Fibroblast of skin of scalp (primary cell): ENCODE measurements at regions not wholly inside any gene's neighbourhood (a gene's known extent, or its start where the extent isn't known, plus 50 kb on each side); places are given as distances from the start of the nearest gene placed in this dataset.
"Not testable (repeated sequence)": the region's sequence is repeated elsewhere in the genome, so short reads cannot be mapped to it uniquely, and the experiment has no call there.

Experiments
- DNase-seq: peaks from one replicate; pipeline ENCODE4 v3.0.0-alpha.2; 2013

GRCh38 chr16:60100371-60100770 is 1366.3 kb upstream of the GOT2 start:
- no peak for DNase-seq

- no peak for DNase-seq
Observed at GRCh38 chr16:60091529-60091928, 1357.4 kb upstream of the GOT2 start.

DNA sequence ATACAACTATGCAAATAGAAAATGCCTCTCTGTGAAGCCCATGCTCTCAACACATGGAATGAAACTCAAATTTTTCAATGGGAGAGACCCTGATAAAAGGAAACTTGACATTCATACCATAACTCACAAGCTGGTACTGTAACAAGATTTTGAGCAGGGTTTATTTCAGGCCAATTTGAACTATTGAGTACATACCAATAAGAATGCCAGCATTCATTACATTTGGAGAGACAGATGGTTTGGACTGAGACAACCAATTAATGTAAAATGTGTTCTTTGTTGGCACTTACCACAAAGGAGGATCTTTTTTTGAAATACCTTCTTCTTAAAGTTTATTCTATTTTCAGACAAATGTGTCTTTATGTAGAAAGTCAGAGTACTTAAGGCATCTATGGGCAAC is 1357.0 kb upstream of the GOT2 start:
- no peak for DNase-seq

GRCh38 chr16:60087530-60087929 is 1353.4 kb upstream of the GOT2 start:
- no peak for DNase-seq

GRCh38 chr16:60078819-60079218 is 1344.7 kb upstream of the GOT2 start:
- DNase-seq, result not testable (repeated sequence)

GRCh38 chr16:60077861-60078260 is 1343.7 kb upstream of the GOT2 start:
- DNase-seq, result no peak

- no peak for DNase-seq
Observed at GRCh38 chr16:60074378-60074777, 1340.3 kb upstream of the GOT2 start.

DNA sequence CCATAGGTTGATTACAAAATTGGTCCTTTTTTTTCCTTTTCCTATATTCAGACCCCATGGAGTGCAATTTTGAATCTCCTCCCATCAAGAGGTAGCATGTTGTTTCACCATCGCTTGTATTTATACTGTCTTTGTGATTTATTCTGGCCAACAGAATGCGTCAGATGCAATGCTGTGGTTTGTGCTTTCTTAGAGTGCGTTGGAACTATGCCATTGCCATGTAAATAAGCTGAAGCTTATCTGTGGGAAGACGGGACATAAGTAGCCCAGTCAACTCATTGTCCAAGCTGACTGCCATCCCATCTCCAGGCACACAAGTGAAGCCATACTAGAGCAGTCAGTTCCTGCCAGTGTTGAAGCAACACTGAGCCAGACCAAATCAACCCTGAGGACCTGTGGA is 1339.3 kb upstream of the GOT2 start:
- DNase-seq, result no peak

DNA sequence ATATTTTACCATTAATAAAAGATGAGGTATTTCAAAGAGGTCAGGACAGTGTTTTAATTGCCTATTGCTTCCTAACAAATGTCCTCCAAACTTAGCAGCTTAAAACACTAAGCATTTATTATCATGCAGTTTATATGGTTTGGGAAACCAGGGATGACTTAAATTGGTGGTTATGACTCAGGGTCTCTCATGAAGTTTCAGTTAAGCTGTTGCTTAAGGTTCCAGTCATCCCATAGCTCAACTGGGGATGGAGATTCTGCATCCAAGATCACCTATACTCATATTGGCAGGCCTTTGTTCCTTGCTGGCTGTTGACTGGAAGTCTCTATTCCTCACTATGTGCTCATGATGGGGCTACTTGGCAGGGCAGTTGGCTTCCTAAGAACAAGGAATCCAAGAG is 1329.9 kb upstream of the GOT2 start:
- DNase-seq, result no peak

GRCh38 chr16:60061396-60061795 is 1327.3 kb upstream of the GOT2 start:
- no peak for DNase-seq

GRCh38 chr16:60060731-60061130 is 1326.6 kb upstream of the GOT2 start:
- no peak for DNase-seq

- DNase-seq, result no peak
Observed at GRCh38 chr16:60059141-60059540, 1325.0 kb upstream of the GOT2 start.

DNA sequence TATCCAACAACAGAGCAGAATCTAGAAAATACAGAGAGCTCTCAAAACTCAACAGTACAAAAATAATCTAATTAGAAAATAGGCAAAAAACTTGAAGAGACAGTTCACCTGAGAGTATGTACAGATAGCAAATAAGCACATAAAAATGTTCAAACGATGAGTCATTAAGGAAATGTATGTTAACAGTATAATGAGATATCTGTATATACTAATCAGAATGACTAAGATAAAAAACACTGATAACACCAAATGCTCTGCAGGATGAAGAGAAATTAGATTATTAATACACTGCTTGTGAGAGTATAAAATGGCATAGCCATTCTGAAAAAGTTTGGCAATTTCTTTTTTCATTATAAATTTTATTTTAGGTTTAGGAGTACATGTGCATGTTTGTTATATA is 1307.6 kb upstream of the GOT2 start:
- DNase-seq, result no peak

- peak; percentile 30 for DNase-seq
Observed at GRCh38 chr16:60031740-60032139, 1297.6 kb upstream of the GOT2 start.

- no peak for DNase-seq
Observed at GRCh38 chr16:60027351-60027750, 1293.2 kb upstream of the GOT2 start.

DNA sequence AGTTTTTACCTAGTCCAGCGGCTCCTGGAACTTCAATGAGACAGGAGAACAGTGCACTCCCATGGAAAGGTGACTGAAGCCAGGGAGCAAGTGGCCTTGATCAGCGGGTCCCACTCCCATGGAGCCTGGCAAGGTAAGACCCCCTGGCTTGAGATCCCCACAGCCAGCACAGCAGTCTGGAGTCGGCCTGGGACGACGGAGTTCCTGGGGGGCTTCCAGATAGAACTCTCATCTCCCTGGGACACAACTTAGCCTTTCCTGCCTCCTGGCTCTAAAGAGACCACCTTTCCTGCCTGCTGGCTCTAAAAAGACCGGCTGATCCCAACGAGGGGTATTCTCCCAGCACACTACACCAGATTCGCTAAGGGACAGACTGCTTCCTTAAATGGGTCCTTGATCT is 1279.0 kb upstream of the GOT2 start:
- DNase-seq, result no peak

- no peak for DNase-seq
Observed at GRCh38 chr16:60001523-60001922, 1267.4 kb upstream of the GOT2 start.

- no peak for DNase-seq
Observed at GRCh38 chr16:59997706-59998105, 1263.6 kb upstream of the GOT2 start.

- DNase-seq, result no peak
Observed at GRCh38 chr16:59993101-59993500, 1259.0 kb upstream of the GOT2 start.

DNA sequence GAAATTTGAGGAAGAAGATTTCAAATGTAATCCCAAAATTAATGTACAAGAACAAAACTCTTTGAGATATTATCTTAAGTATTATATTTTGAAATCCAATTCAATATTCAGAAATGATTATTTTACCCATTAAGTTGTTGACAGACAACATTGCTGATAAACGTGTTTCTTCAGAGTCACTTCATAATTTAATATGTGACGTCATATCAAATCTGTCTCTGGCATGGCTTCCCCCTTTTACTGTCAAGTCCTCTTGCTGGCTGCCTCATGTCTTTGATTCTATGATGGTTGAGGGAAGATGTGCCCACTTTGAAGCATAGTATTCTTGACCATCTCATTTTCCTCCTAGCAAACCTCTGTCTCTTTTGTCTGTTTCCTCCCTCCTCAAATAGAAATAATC is 1257.1 kb upstream of the GOT2 start:
- DNase-seq, result no peak

GRCh38 chr16:59988591-59988990 is 1254.5 kb upstream of the GOT2 start:
- DNase-seq, result no peak

DNA sequence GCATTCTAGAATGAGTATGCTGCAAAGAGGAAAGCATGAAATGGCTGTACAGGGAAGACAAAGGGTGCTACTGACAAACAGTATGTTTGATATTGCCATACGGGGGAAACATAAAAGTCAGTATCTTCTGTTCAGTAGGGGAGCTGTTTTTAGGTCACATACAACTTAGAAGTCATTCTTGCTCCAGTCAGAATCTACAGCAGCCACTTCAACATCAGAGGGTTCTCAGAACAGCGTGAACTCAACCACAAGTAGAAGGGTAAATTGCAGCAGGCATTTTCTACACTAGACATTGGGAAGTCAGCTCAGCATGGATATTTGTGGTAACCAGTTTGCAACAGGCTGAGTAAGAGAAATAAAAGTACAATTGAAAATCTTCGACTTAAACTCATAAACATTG is 1241.8 kb upstream of the GOT2 start:
- no peak for DNase-seq

DNA sequence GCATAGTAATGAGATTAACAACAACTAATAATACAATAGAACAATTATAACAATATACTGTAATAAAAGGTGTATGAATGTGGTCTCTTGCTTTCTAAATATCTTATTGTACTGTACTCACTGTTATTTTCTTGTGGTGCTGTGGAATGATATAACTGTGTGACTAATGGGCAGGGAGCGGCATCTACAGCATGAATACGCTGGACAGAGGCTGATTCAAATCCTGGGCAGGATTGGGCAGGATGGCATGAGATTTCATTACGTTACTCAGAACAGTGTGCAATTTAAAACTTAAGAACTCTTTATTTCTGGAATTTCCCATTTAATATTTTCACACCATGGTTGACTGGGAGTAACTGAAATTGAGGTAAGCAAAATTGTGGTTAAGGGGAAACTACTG is 1239.8 kb upstream of the GOT2 start:
- DNase-seq, result peak; percentile 9

GRCh38 chr16:59971264-59971663 is 1237.1 kb upstream of the GOT2 start:
- no peak for DNase-seq

- DNase-seq, result no peak
Observed at GRCh38 chr16:59964232-59964924, 1230.3 kb upstream of the GOT2 start.
